ENCODE measurements at regions not wholly inside any gene's neighbourhood (a gene's known extent, or its start where the extent isn't known, plus 50 kb on each side); places are given as distances from the start of the nearest gene placed in this dataset.

- no peak for DNase-seq (ENCODE audit: extremely low read depth, insufficient read length)
- no peak overlapping the region for H3K4me3 ChIP-seq (replicated peaks; ENCODE audit: low read depth, low read length)
These were observed 1210.5 kb upstream of the SORCS1 start for GRCh38 chr10:108374991-108375390.

DNA sequence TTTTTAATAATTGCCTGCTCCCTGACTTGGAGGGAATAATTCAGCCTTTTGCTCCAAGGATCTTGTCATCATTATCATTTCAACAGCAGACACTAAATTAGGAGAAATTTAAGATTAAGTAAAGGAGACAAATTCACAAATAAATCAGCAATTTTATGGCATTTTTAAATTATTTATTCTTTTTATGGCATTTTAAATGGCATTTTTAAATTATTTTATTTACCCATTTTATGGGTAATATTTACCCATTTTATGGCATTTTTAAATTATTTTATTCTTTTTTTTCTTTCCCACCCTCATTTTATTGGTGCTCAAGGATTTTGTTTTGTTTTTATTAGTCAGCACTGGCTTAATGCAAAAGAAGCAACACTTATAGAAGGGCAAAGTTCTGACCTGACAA is 1201.0 kb upstream of the SORCS1 start:
- Histone ChIP-seq H3K27me3 (replicated peaks; ENCODE audit: control insufficient read depth, insufficient read depth, low read length) (no peaks in the 10 kb centered on the region), H3K36me3 (ENCODE audit: control insufficient read depth, insufficient read depth, low read length) (no peaks in the 10 kb centered on the region), H3K4me3 (replicated peaks; ENCODE audit: low read depth, low read length) (no peak overlapping the region)
- no peak for DNase-seq (ENCODE audit: extremely low read depth, insufficient read length)
- TF ChIP-seq, protein P1, sequence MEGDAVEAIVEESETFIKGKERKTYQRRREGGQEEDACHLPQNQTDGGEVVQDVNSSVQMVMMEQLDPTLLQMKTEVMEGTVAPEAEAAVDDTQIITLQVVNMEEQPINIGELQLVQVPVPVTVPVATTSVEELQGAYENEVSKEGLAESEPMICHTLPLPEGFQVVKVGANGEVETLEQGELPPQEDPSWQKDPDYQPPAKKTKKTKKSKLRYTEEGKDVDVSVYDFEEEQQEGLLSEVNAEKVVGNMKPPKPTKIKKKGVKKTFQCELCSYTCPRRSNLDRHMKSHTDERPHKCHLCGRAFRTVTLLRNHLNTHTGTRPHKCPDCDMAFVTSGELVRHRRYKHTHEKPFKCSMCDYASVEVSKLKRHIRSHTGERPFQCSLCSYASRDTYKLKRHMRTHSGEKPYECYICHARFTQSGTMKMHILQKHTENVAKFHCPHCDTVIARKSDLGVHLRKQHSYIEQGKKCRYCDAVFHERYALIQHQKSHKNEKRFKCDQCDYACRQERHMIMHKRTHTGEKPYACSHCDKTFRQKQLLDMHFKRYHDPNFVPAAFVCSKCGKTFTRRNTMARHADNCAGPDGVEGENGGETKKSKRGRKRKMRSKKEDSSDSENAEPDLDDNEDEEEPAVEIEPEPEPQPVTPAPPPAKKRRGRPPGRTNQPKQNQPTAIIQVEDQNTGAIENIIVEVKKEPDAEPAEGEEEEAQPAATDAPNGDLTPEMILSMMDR (IDR thresholded peaks at IDR 0.05; ENCODE audit: insufficient read depth, low read length, poor library complexity, severe bottlenecking): no peak

More at GRCh38 chr10:108374991-108375390, 1210.5 kb upstream of the SORCS1 start:
- H3K27me3 ChIP-seq (replicated peaks; ENCODE audit: control insufficient read depth, insufficient read depth, low read length): no peaks in the 10 kb centered on the region
- TF ChIP-seq, protein P1 (IDR thresholded peaks at IDR 0.05; ENCODE audit: insufficient read depth, low read length, poor library complexity, severe bottlenecking): no peak
- no peaks in the 10 kb centered on the region for H3K36me3 ChIP-seq (ENCODE audit: control insufficient read depth, insufficient read depth, low read length)

DNA sequence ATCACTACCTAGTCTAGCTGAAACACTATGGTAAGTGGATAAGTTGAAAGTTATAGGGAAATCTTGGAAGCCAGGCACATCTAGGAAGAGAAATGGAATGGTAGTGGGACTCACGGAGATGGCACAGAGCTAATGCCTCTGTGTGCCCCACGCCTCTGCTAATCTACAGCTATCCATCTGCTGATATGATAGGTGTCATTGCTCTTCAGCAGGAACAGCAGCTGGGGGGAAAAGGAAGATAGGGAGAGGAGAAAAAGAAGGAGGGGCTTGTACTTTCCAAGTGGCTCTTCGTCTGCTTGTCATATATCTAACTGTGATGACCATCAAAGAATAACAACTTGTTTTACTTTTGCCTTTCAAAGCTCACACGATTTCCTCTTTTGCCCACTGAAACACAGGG is 1199.1 kb upstream of the SORCS1 start:
- no peaks in the 10 kb centered on the region for H3K36me3 ChIP-seq (ENCODE audit: control insufficient read depth, insufficient read depth, low read length)
- H3K4me3 ChIP-seq (replicated peaks; ENCODE audit: low read depth, low read length): no peak overlapping the region
- no peak for DNase-seq (ENCODE audit: extremely low read depth, insufficient read length)
- TF ChIP-seq, protein P1 (IDR thresholded peaks at IDR 0.05; ENCODE audit: insufficient read depth, low read length, poor library complexity, severe bottlenecking): no peak
- H3K27me3 ChIP-seq (replicated peaks; ENCODE audit: control insufficient read depth, insufficient read depth, low read length): no peaks in the 10 kb centered on the region

GRCh38 chr10:108362961-108363360 is 1198.5 kb upstream of the SORCS1 start:
- H3K27me3 ChIP-seq (replicated peaks; ENCODE audit: control insufficient read depth, insufficient read depth, low read length): no peaks in the 10 kb centered on the region
- DNase-seq (ENCODE audit: extremely low read depth, insufficient read length): no peak
- H3K4me3 ChIP-seq (replicated peaks; ENCODE audit: low read depth, low read length): no peak overlapping the region
- TF ChIP-seq, protein P1 (IDR thresholded peaks at IDR 0.05; ENCODE audit: insufficient read depth, low read length, poor library complexity, severe bottlenecking): no peak
- H3K36me3 ChIP-seq (ENCODE audit: control insufficient read depth, insufficient read depth, low read length): no peaks in the 10 kb centered on the region

GRCh38 chr10:108362296-108362695 is 1197.8 kb upstream of the SORCS1 start:
- TF ChIP-seq, protein P1 (IDR thresholded peaks at IDR 0.05; ENCODE audit: insufficient read depth, low read length, poor library complexity, severe bottlenecking): no peak
- no peak for DNase-seq (ENCODE audit: extremely low read depth, insufficient read length)
- H3K4me3 ChIP-seq (replicated peaks; ENCODE audit: low read depth, low read length): no peak overlapping the region

GRCh38 chr10:108360187-108360586 is 1195.7 kb upstream of the SORCS1 start:
- DNase-seq (ENCODE audit: extremely low read depth, insufficient read length): no peak
- TF ChIP-seq, protein P1 (IDR thresholded peaks at IDR 0.05; ENCODE audit: insufficient read depth, low read length, poor library complexity, severe bottlenecking): no peak
- Histone ChIP-seq H3K4me3 (replicated peaks; ENCODE audit: low read depth, low read length) (no peak overlapping the region), H3K27me3 (replicated peaks; ENCODE audit: control insufficient read depth, insufficient read depth, low read length) (no peaks in the 10 kb centered on the region), H3K36me3 (ENCODE audit: control insufficient read depth, insufficient read depth, low read length) (no peaks in the 10 kb centered on the region)

More at GRCh38 chr10:108362296-108362695, 1197.8 kb upstream of the SORCS1 start:
- no peaks in the 10 kb centered on the region for H3K27me3 ChIP-seq (replicated peaks; ENCODE audit: control insufficient read depth, insufficient read depth, low read length)
- H3K36me3 ChIP-seq (ENCODE audit: control insufficient read depth, insufficient read depth, low read length): no peaks in the 10 kb centered on the region

Data from GM06990 (cell line).